VCaP (cell line): ENCODE measurements at regions not wholly inside any gene's neighbourhood (a gene's known extent, or its start where the extent isn't known, plus 50 kb on each side); places are given as distances from the start of the nearest gene placed in this dataset.
"Not testable (repeated sequence)": the region's sequence is repeated elsewhere in the genome, so short reads cannot be mapped to it uniquely, and the experiment has no call there.

ENCODE experiments used
- H3K27ac ChIP-seq: fragments of 450-650 bp; 2 replicates; pipeline ENCODE4 v1.5.1; 2017
- TF ChIP-seq, protein P1 (sequence below): fragments of 450-650 bp; conservative IDR thresholded peaks from 2 replicates; pipeline ENCODE4 v1.5.1; 2017; ENCODE audit warnings: mild to moderate bottlenecking, moderate library complexity

DNA sequence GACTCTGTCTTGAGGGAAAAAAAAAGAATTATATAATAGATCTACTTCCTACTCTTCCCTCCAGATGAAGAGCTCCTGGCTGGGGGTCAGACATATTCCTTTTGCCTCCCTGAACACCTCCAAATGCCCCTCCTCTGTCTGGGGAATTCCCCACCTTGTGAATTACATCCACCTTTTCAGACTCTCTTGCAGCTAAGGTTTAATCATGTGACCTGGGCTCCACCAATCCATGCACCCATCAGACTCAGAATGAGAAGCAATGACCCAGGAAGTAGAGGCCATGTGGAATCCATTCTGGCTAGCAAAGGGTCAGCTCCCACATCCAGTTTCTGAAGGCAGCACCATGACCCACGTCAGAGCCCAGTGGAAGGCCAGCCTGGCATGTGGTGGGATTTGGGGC is 93.6 kb upstream of the CUX1 start:
- TF ChIP-seq, protein P1, sequence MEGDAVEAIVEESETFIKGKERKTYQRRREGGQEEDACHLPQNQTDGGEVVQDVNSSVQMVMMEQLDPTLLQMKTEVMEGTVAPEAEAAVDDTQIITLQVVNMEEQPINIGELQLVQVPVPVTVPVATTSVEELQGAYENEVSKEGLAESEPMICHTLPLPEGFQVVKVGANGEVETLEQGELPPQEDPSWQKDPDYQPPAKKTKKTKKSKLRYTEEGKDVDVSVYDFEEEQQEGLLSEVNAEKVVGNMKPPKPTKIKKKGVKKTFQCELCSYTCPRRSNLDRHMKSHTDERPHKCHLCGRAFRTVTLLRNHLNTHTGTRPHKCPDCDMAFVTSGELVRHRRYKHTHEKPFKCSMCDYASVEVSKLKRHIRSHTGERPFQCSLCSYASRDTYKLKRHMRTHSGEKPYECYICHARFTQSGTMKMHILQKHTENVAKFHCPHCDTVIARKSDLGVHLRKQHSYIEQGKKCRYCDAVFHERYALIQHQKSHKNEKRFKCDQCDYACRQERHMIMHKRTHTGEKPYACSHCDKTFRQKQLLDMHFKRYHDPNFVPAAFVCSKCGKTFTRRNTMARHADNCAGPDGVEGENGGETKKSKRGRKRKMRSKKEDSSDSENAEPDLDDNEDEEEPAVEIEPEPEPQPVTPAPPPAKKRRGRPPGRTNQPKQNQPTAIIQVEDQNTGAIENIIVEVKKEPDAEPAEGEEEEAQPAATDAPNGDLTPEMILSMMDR: no peak

DNA sequence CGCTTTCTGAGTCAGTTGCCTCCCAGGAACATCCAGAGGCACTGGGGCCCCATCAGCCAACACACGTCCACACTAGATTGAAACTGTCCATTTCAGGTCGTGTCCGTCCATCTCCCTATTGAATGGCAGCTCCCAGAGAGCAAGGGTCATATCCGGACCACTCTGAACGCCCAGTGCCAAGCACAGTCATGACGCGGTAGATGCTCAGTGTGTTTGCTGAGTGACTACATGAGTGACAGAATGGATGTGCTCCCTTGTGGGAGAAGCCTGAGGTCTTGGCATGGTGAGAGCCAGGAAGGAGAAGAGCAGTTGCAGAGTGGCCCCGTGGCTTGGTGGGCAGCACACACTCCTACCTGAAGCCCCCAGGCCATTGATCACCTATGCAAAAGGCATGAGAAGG is 92.5 kb upstream of the CUX1 start:
- no peak overlapping the region for H3K27ac ChIP-seq
- TF ChIP-seq, protein P1: no peak

More for the DNA sequence above, 93.6 kb upstream of the CUX1 start:
- no peak overlapping the region for H3K27ac ChIP-seq

DNA sequence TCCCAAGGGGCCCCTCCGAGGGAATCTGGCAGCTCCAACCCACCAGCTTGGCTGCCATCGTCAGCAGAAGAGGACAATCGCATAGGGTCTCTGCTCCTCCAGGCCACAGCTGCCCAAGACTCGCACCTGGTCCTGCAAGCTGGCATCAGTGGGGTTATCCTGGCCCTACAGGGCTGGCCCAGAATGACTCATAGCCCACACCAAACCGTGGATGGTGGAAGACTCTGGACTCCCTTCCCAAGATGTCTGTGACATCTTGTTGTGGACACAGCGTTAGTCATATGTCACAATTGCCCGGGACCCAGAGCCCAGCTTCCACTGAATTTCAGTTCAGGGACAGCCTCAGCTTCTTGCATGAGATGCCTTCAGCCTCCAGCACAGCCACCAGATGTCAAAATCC is 91.5 kb upstream of the CUX1 start:
- TF ChIP-seq, protein P1: no peak
- H3K27ac ChIP-seq: no peak overlapping the region

DNA sequence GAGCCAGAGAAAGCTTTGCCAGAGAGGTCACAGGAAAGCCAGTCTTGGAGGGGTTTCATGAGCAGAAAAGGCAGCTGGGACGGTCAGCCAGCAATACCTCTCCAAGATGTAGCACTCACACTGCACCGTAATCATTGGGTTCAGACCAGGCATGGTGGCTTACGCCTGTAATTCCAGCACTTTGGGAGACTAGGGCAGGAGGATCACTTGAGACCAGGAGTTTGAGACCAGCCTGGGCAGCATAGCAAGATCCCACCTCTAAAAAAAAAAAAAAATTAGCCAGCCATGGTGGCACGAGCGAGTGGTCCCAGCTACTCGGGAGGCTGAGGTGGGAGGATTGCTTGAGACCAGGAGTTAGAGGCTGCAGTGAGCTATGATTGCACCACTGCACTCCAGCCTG is 90.2 kb upstream of the CUX1 start:
- TF ChIP-seq, protein P1: no peak
- H3K27ac ChIP-seq: no peak overlapping the region

DNA sequence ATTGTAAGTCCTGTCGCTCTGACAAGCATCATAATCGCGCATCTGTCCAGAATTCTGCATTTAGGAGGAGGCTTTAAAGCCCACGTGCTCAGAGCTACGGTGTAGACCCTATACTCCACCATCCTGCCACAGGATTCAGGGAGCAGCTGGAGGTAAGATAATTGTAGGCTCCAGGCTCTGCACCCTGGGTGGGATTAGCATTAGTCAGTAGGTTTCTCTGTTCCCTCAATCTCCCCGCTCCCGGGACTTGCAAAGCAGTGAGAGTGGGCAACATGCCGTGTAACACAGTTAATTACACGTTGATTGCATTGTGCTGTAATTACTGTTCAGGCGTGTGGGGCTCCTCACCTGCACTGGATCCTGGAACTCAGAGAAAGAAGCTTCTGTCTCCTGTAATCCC is 89.3 kb upstream of the CUX1 start:
- no peak overlapping the region for H3K27ac ChIP-seq
- TF ChIP-seq, protein P1: no peak

DNA sequence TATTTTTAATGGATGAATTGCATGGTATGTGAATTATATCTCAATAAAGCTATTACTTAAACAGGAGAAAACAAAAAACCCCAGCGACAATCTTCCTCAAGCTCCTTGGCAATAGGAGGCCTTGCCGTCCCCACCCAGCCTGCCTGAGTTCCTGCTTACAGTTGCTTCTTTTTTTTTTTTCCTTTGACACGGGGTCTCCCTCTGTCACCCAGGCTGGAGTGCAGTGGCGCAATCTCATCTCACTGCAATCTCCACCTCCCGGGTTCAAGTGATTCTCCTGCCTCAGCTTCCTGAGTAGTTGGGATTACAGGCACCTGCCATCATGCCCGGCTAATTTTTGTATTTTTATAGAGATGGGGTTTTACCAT is 88.6 kb upstream of the CUX1 start:
- not testable (repeated sequence) for H3K27ac ChIP-seq

DNA sequence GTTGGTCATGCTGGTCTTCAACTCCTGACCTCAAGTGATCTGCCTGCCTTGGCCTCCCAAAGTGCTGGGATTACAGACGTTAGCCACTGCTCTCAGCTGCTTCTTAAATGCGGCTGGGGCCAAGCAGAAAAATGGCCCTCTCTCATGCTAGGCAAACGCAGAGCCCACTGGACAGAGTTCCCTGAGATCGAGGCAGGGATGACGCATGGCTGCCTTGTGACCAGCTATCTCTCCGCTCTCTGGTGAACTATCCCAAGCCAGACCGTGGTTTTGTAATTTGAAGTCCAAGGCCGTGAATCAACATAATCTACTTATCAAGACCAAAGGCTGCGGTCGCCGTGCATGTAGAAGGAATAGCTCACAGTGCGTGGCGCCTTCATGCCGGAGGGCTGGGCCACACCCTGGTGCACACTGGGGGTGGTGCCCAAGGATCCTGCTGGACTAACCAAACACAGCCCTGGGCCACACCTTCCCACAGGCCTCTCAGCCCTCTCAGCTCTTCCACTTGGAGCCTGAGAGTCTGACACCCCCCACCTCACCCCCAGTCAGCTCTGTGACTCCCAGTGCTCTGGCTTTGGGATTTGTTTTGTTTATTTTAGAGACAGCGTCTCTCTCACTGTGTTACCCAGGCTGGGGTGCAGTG is 88.1 kb upstream of the CUX1 start:
- TF ChIP-seq, protein P1: no peak
- H3K27ac ChIP-seq: no peak overlapping the region

DNA sequence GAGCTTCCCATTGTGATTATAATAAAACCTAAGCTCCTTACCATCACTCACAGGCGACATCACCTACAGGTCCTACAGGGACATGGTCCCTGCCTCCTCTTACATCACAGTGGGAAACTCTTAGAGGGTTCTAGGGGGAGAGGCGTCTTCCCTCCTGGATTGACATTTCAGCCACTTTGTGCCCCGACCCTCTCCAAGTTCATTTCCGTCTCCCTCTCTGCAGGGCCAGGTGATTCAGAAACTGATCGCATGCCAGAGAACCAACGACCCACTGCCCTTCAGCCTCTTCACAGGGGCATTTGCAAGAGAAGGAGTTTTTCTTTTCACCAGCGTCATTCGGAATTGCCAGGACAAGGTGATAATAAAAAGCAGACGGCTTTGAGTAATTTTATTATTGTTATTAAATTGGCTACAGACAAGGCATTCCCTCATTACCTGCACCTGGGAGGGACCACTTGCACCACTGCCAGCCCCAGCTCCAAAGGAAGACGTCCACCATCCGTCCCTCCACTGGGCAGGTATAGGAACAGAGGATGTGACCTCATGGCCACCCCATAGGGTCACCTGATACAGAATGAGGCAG is 85.8 kb upstream of the CUX1 start:
- TF ChIP-seq, protein P1: no peak

More for the DNA sequence above, 85.8 kb upstream of the CUX1 start:
- H3K27ac ChIP-seq: no peak overlapping the region
